HG03469 (cell line): ENCODE measurements at regions not wholly inside any gene's neighbourhood (a gene's known extent, or its start where the extent isn't known, plus 50 kb on each side); places are given as distances from the start of the nearest gene placed in this dataset.
"Not testable (repeated sequence)": the region's sequence is repeated elsewhere in the genome, so short reads cannot be mapped to it uniquely, and the experiment has no call there.

Experiments
- ATAC-seq: cut with Tn5 transposase; IDR thresholded peaks from one replicate; pipeline ENCODE4 v1.9.1; 2021; ENCODE audit warnings: mild to moderate bottlenecking, moderate library complexity, moderate number of reproducible peaks; ENCODE audit not compliant: unreplicated experiment

DNA sequence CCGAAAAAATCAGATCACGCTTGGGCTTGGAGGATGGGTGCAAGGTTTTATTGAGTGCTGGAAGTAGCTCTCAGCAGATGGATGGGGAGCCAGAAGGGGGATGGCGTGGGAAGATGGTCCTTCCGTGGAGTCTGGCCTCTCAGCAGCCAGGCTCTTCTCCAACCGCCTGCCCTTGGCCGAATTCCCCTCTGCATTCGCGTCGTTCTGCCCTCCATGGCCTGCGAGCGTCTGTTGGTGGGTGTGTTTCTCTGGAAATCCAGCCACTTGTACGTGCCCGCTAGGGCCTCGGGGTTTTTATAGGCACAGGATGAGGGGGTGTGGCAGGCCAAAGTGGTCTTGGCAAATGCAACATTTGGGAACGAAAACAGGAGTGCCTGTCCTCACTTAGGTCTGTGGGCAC is 815.2 kb downstream of the TSN start:
- no peak for ATAC-seq

GRCh38 chr2:122571471-122571870 is 816.0 kb downstream of the TSN start:
- ATAC-seq: not testable (repeated sequence)

DNA sequence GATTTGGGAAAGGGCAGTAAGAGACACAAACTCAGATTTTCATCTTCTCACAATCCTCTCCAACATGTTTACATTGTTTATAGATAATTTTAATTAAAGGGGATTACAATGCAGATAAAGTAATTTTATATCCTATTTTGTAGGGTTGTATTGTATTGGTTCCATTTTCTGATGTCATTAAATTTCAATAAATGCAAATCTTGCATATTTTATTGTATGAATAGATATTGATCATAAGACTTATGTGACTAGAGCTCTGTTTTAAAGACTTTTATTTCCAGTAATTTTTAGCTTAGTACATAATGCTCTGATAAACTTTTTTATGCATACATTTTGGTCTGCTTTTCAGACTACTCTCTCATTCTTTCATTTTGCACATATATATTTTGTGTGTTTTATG is 819.6 kb downstream of the TSN start:
- ATAC-seq: no peak

GRCh38 chr2:122583159-122583917 is 827.9 kb downstream of the TSN start:
- ATAC-seq: no peak

DNA sequence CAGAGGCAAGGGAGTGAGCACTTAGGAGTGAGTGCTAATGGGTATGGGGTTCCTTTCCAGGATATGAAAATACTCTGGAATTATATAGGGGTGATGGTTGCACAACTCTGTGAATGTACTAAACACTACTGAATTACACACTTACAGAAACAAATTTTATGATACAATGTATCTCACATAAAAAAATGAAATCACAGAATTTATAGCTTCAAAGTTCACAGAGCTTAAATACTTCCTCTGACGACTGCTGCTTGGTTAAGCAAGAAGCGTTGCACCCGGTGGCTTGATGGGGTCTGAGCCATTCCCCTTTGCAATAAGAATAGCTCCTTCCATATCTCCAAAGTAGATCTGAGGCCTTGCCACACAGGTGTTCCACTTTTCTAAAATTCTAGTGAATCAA is 835.1 kb downstream of the TSN start:
- no peak for ATAC-seq

DNA sequence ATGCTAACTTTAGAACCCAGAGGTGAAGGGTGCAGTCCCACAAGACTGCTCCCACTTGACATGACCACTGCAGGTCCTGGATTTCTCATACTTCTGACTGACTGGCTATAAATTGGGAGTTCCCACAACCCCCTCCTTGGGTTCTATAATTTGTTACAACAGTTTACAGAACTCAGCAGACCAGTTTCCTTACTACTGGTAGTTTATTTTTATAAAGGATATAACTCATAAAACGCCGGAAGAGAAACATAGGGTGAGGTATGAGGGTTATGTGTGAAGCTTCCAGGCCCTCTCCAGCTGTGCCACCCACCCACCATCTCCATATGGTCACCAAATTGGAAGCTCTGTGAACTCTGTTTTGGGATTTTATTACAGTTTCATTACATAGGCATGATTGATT is 839.6 kb downstream of the TSN start:
- ATAC-seq: no peak

GRCh38 chr2:122596598-122596997 is 841.1 kb downstream of the TSN start:
- no peak for ATAC-seq

- no peak for ATAC-seq
Measured at GRCh38 chr2:122598784-122599183, 843.3 kb downstream of the TSN start.

GRCh38 chr2:122610948-122611609 is 855.6 kb downstream of the TSN start:
- ATAC-seq: no peak

- no peak for ATAC-seq
Measured at GRCh38 chr2:122622934-122623333, 867.5 kb downstream of the TSN start.

DNA sequence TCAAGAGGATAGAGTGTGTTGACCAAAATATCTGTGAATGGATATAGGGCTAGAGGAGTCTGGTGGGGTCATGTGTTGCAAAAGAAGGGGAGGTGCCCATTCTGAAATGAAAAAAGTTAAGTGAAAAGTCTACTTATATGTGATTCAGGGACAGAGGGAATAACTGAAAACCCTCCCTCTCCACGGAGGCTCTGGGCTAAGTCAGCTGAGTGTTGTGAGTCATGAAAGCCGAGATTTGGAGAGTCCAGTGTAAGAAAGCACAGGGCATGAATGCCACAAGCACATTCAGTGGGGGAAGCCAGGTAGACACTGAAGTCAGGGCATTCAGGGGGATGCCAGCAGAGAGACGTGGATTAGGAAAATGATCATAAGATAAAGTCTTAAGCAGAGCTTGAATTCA is 871.9 kb downstream of the TSN start:
- no peak for ATAC-seq

DNA sequence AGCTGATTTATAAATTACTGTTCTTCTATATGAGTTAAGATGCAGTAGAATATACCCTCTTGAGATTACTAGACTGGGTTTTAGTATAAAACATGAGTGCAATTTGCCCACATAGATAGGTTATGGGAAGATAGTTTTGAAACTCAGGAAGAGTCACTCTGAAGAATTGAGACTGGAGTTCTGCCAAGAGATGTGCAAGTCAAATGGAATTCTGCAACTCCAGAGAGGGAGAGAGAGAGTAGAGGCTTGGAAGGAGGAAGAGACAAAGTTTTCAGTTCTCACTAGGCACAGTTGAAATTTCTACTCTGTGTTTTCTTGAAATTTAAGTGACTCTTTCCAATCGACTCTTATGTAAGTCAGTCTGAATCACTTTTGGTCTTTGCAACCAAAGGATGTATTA is 878.8 kb downstream of the TSN start:
- no peak for ATAC-seq

DNA sequence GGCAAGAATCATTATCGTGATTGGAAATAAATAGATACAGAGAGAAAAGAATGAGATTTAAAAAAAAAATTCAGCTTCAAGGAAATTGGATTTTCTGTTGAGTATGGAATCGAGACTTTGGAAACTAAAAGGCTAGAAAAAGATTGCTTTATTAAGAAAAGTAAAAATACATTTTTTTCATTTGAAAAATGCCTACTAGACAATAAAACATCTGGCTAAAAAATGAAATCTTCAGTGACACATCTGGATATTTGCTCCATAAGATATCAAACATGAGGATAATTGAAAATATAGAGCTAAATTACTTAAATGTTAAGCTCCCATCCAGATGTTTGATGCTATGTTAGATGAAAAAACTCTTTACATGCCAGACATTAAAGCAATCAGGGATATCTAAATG is 879.5 kb downstream of the TSN start:
- no peak for ATAC-seq

GRCh38 chr2:122635686-122636085 is 880.2 kb downstream of the TSN start:
- ATAC-seq: no peak

GRCh38 chr2:122636097-122636496 is 880.6 kb downstream of the TSN start:
- ATAC-seq: no peak

DNA sequence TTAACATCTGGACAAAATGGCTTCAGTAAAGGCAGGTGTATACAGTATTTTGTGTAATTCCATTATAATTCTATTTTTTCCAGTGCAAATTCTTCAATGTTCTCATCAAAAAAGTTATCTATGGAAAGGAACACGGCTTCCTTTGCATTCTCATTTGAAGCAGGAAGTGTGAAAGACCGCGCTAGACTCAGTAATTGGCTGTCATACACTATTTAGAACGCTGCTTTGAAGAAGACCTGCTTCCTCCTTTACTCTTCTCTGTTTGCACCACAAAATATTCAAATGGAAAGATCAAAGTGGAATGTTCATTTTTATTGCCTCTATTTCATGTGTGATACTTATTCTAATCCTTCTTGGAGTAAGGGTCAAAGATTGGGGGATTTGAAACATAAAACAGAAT is 883.7 kb downstream of the TSN start:
- ATAC-seq: no peak

- ATAC-seq: no peak
Measured at GRCh38 chr2:122639711-122640110, 884.3 kb downstream of the TSN start.

- ATAC-seq: no peak
Measured at GRCh38 chr2:122643725-122644329, 888.4 kb downstream of the TSN start.

DNA sequence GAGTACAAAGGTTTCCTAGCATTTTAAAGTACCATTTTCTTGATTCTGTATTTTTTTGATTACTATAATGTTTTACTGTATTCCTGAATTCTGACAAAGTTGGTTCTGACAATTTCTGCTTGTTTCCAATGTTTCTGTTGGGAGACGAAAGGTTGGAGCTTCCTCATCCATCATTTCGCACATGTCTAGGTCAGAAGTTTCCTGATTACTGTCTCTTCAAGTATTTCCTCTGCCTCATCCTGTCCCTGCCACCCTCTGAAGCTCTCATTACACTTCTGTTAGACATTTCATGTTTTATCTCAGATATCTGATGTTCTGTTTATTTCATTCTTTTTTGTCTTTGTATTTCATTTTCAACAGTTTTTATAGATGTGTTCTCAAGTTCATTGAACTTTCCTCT is 895.8 kb downstream of the TSN start:
- no peak for ATAC-seq

DNA sequence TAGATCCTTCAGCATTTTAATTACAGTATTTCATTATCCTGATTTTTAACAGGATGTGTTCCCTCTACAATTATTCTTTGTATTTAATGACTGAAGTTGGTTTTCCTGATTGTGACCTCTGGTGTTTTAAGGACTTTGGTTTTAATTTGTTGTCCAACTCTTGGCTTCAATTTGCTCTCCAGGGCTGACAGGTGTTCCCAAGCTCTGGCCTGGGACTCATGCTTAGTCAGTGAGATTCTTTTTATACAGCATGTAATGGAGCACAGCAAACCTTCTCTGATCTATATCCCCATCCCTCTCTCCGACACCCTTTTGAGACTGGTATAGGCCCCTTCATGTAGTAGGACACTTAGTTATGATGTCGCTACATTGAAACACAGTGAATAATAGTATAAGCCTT is 896.3 kb downstream of the TSN start:
- no peak for ATAC-seq

DNA sequence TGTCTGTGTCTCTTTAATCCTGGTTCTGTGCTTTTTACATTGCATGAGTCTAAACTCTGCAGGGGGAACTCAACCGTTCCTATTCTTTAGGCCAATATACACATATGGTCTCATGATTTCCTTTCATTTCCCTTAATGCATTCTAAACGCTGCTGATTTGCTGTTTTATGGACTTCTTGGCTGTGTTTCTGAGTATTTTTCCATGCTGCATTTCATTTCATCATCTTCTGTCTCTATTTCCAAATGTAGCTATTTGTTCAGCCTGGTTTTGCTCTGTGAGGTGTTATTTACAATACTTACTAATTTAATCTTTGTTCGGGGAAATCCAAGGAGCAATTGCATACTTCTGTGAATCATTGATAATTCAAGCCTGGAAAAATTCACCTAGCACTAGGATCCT is 897.2 kb downstream of the TSN start:
- no peak for ATAC-seq

GRCh38 chr2:122656403-122656802 is 901.0 kb downstream of the TSN start:
- no peak for ATAC-seq
